ENCODE measurements at regions not wholly inside any gene's neighbourhood (a gene's known extent, or its start where the extent isn't known, plus 50 kb on each side); places are given as distances from the start of the nearest gene placed in this dataset.

DNA sequence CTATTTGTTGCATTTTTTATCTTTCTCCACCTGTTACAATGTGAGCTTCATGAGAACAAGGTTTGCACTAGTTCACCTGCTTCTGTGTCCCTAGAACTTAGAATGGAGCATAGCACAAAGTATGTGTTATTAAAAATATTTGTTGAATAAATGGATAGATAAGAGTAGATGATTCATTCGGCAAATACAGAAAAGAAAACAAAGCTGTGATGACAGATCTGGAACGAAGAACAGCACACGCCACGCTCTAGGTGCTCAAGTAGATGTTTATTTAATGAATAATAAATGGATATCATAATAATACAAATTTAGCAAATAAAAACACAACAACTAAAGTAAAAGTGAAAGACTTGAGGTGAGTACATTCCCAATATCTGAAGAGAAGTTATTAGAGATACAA is 273.1 kb downstream of the HAO1 start:
- 0 out of 2 replicates have a peak, but pooled peaks cover 4% of the 10 kb centered on the region for H3K36me3 Mint-ChIP-seq (ENCODE audit: low read depth)
- peaks cover 40% of the 10 kb centered on the region for H3K9me3 Mint-ChIP-seq
- no peaks in the 10 kb centered on the region for H3K27me3 Mint-ChIP-seq (ENCODE audit: insufficient read depth)
- TF ChIP-seq, protein P1, sequence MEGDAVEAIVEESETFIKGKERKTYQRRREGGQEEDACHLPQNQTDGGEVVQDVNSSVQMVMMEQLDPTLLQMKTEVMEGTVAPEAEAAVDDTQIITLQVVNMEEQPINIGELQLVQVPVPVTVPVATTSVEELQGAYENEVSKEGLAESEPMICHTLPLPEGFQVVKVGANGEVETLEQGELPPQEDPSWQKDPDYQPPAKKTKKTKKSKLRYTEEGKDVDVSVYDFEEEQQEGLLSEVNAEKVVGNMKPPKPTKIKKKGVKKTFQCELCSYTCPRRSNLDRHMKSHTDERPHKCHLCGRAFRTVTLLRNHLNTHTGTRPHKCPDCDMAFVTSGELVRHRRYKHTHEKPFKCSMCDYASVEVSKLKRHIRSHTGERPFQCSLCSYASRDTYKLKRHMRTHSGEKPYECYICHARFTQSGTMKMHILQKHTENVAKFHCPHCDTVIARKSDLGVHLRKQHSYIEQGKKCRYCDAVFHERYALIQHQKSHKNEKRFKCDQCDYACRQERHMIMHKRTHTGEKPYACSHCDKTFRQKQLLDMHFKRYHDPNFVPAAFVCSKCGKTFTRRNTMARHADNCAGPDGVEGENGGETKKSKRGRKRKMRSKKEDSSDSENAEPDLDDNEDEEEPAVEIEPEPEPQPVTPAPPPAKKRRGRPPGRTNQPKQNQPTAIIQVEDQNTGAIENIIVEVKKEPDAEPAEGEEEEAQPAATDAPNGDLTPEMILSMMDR (IDR thresholded peaks at IDR 0.05): no peak
- no peak overlapping the region for H3K27ac Mint-ChIP-seq
- DNase-seq: no peak
- no peak overlapping the region for H3K4me3 Mint-ChIP-seq
- H3K4me1 Mint-ChIP-seq (ENCODE audit: low read depth): no peaks in the 10 kb centered on the region

DNA sequence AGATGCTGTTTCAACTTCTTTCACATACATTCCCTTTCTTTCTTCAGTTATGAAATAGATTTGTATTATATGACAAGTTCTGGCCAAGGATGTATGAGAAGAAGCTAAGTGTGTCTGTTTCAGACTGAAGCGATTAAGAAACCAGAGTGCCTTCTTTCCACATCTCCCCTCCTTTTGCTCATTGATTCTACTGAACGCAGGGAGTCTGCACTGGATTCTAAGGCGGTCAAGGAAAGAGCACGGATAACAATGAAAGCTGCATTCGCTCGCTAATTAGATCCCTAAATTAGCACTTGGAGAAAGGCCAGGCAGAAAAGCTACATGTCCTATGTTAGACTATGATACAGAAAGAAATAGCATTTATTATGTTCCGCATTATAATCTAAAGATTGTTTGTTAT is 267.7 kb downstream of the HAO1 start:
- no peak for DNase-seq
- H3K27ac Mint-ChIP-seq: no peak overlapping the region
- H3K9me3 Mint-ChIP-seq: peaks cover 28% of the 10 kb centered on the region
- H3K27me3 Mint-ChIP-seq (ENCODE audit: insufficient read depth): no peaks in the 10 kb centered on the region
- peaks cover 5% of the 10 kb centered on the region; the same call in 1 of the 2 replicates for H3K36me3 Mint-ChIP-seq (ENCODE audit: low read depth)
- TF ChIP-seq, protein P1 (IDR thresholded peaks at IDR 0.05): no peak
- no peak overlapping the region for H3K4me3 Mint-ChIP-seq
- no peaks in the 10 kb centered on the region for H3K4me1 Mint-ChIP-seq (ENCODE audit: low read depth)

DNA sequence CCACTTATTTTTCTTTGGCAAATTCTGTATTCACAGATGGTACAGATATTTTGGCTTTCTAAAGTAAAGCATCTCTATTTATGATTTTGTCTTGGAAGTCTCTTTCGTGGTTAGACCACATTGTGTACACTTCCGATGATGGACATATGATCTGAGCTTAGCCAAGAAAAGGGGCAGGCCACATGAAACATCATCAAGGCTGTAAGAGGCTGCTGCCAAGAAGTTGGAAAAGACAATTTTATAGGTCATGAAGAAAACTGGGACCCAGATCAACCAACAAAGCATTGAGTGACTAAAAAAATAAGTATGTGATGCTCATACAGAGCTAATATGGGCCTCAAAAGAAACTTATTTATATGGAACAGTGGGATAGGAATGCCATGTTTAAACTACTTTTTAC is 266.4 kb downstream of the HAO1 start:
- Mint-ChIP-seq H3K36me3 (ENCODE audit: low read depth) (peaks cover 5% of the 10 kb centered on the region; the same call in 1 of the 2 replicates), H3K27ac (no peak overlapping the region), H3K4me1 (ENCODE audit: low read depth) (no peaks in the 10 kb centered on the region), H3K4me3 (no peak overlapping the region), H3K9me3 (peaks cover 26% of the 10 kb centered on the region), H3K27me3 (ENCODE audit: insufficient read depth) (no peaks in the 10 kb centered on the region)
- TF ChIP-seq, protein P1 (IDR thresholded peaks at IDR 0.05): no peak
- DNase-seq: no peak

DNA sequence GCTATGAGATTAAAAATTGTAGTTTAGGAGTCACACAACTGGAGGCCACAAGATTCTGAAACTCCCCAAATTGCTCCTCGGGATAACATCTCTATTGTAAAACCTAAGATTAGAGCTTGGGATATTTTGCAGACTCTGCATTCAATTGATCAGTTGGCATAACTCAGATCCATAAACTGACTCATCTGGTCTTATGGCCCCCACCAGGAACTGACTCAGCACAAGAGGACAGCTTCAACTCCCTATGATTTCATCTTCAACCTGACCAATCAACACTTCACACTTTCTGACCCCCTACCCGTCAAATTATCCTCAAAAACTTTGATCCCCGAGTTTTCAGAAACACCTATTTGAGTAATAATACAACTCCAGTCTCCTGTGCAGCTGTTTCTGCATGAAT is 257.3 kb downstream of the HAO1 start:
- Mint-ChIP-seq H3K9me3 (0 out of 2 replicates have a peak, but pooled peaks cover 5% of the 10 kb centered on the region), H3K27me3 (ENCODE audit: insufficient read depth) (no peaks in the 10 kb centered on the region), H3K4me1 (ENCODE audit: low read depth) (no peaks in the 10 kb centered on the region), H3K36me3 (ENCODE audit: low read depth) (no peaks in the 10 kb centered on the region), H3K27ac (no peak overlapping the region), H3K4me3 (no peak overlapping the region)
- TF ChIP-seq, protein P1 (IDR thresholded peaks at IDR 0.05): no peak
- DNase-seq: no peak

DNA sequence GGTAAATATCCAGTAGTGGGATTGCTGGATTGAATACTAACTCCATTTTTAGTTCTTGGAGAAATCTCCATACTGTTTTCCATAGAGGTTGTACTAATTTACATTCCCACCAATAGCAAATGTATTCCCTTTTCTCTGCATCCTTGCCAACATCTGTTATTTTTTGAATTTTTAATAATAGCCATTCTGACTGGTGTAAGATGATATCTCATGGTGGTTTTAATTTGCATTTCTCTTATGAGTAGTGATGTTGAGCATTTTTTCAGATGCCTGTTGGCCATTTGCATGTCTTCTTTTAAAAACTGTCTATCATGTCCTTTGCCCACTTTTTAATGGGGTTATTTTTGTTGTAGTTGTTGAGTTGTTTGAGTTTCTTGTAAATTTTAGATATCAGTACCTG is 253.2 kb downstream of the HAO1 start:
- Mint-ChIP-seq H3K4me1 (ENCODE audit: low read depth) (no peaks in the 10 kb centered on the region), H3K4me3 (no peak overlapping the region), H3K27ac (no peak overlapping the region), H3K27me3 (ENCODE audit: insufficient read depth) (no peaks in the 10 kb centered on the region), H3K9me3 (peaks cover 26% of the 10 kb centered on the region), H3K36me3 (ENCODE audit: low read depth) (no peaks in the 10 kb centered on the region)
- DNase-seq: no peak
- TF ChIP-seq, protein P1 (IDR thresholded peaks at IDR 0.05): no peak

DNA sequence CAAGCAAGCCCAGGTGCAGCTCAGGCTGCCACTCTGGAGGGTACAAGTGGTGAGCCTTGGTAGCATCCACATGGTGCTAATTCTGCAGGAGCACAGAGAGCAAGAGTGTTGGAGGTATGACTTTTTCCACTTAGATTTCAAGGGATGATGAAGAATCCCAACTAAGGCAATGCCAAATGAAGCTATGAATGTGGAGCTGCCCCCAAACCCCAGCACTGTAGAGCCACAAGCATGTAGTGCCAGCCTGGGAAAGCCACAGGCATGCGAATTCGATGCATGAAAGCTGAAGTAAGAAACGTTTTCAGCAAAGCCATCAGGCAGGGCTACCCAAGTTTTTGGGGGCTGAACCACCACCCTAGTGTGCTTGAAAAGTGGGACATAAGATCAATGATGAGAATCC is 251.1 kb downstream of the HAO1 start:
- TF ChIP-seq, protein P1 (IDR thresholded peaks at IDR 0.05): no peak
- H3K36me3 Mint-ChIP-seq (ENCODE audit: low read depth): no peaks in the 10 kb centered on the region
- DNase-seq: no peak
- H3K27ac Mint-ChIP-seq: no peak overlapping the region
- no peaks in the 10 kb centered on the region for H3K27me3 Mint-ChIP-seq (ENCODE audit: insufficient read depth)
- peaks cover 29% of the 10 kb centered on the region for H3K9me3 Mint-ChIP-seq
- no peak overlapping the region for H3K4me3 Mint-ChIP-seq
- no peaks in the 10 kb centered on the region for H3K4me1 Mint-ChIP-seq (ENCODE audit: low read depth)

Data from HFFc6 (cell line).